AG04450 (cell line): ENCODE measurements at regions not wholly inside any gene's neighbourhood (a gene's known extent, or its start where the extent isn't known, plus 50 kb on each side); places are given as distances from the start of the nearest gene placed in this dataset.

Source experiments
- CTCF ChIA-PET: fragments of 300-600, 350-600 bp; formaldehyde crosslinking; extraction: SDS; loops from one replicate; lab custom pipeline; 2022; ENCODE audit warnings: antibody characterized with exemption, inconsistent platforms; lab: Charles Lee
- POLR2A ChIA-PET: fragments of 350-600 bp; formaldehyde crosslinking; extraction: SDS; loops from one replicate; lab custom pipeline; 2021; ENCODE audit warnings: antibody characterized with exemption, inconsistent platforms; lab: Yijun Ruan, JAX
- DNase-seq: peaks from one replicate; pipeline ENCODE4 v3.0.0-alpha.2; 2011; ENCODE audit warnings: low read depth, low spot score
- H3K27ac ChIP-seq: one replicate; pipeline ENCODE4 v1.5.1; 2012; ENCODE audit warnings: low read depth, low read length, control low read depth
- H3K27me3 ChIP-seq: one replicate; pipeline ENCODE4 v1.6.0; 2012; ENCODE audit warnings: low read length; ENCODE audit not compliant: control insufficient read depth, insufficient read depth
- H3K4me3 ChIP-seq: 2 replicates; pipeline ENCODE4 v1.5.1; 2011; ENCODE audit warnings: mild to moderate bottlenecking, low read depth, low read length, control low read depth
- H3K9me3 ChIP-seq: 2 replicates; pipeline ENCODE4 v1.5.1; 2012; ENCODE audit warnings: low read length; ENCODE audit not compliant: control insufficient read depth, insufficient read depth
- CTCF ChIP-seq: IDR thresholded peaks from 2 replicates; pipeline ENCODE4 v1.5.1; 2011; ENCODE audit warnings: low read depth, low read length, control low read depth, inconsistent platforms

- no peak for TF ChIP-seq CTCF
- Histone ChIP-seq H3K27ac (no peak overlapping the region), H3K27me3 (no peaks in the 10 kb centered on the region), H3K9me3 (peaks cover 4% of the 10 kb centered on the region; the same call in 1 of the 2 replicates), H3K4me3 (no peak overlapping the region)
- DNase-seq, result no peak
- ChIA-PET POLR2A (no interaction called here), CTCF (no interaction called here)
These were observed 152.3 kb downstream of the SNX7 start for GRCh38 chr1:98813738-98814309.

- POLR2A ChIA-PET, result no interaction called here
- H3K27me3 ChIP-seq, result no peaks in the 10 kb centered on the region
- no peak for TF ChIP-seq CTCF
- DNase-seq, result no peak
- H3K9me3 ChIP-seq, result no peaks in the 10 kb centered on the region
- CTCF ChIA-PET, result no interaction called here
- H3K4me3 ChIP-seq, result no peak overlapping the region
- H3K27ac ChIP-seq, result no peak overlapping the region
These were observed 156.3 kb downstream of the SNX7 start for GRCh38 chr1:98817821-98818220.

GRCh38 chr1:98821379-98821778 lies 159.9 kb downstream of the SNX7 start:
- Histone ChIP-seq H3K27ac (no peak overlapping the region), H3K27me3 (no peaks in the 10 kb centered on the region), H3K9me3 (no peaks in the 10 kb centered on the region), H3K4me3 (no peak overlapping the region)
- no peak for DNase-seq
- no peak for TF ChIP-seq CTCF
- CTCF ChIA-PET, result interaction anchor here (1.3 kb wide), 1 partner anchor 27 kb away, joined by 4 read pairs; no protein-coding TSS in a partner anchor
- POLR2A ChIA-PET, result no interaction called here

- H3K4me3 ChIP-seq, result no peak overlapping the region
- POLR2A ChIA-PET, result no interaction called here
- CTCF ChIA-PET, result no interaction called here
- H3K9me3 ChIP-seq, result no peaks in the 10 kb centered on the region
- DNase-seq, result no peak
- no peak for TF ChIP-seq CTCF
- H3K27ac ChIP-seq, result no peak overlapping the region
- H3K27me3 ChIP-seq, result no peaks in the 10 kb centered on the region
These were observed 163.2 kb downstream of the SNX7 start for GRCh38 chr1:98824736-98825135.

GRCh38 chr1:98827041-98827440 lies 165.5 kb downstream of the SNX7 start:
- no peaks in the 10 kb centered on the region for H3K27me3 ChIP-seq
- ChIA-PET CTCF (no interaction called here), POLR2A (no interaction called here)
- H3K4me3 ChIP-seq, result no peak overlapping the region
- no peaks in the 10 kb centered on the region for H3K9me3 ChIP-seq
- DNase-seq, result no peak
- H3K27ac ChIP-seq, result no peak overlapping the region
- no peak for TF ChIP-seq CTCF
